K562 (cell line): ENCODE measurements at regions not wholly inside any gene's neighbourhood (a gene's known extent, or its start where the extent isn't known, plus 50 kb on each side); places are given as distances from the start of the nearest gene placed in this dataset.

ENCODE experiments used
- CBX8 ChIP-seq: fragments of 200-600 bp; sonication (generic); IDR thresholded peaks from 2 replicates; pipeline ENCODE4 v1.6.1; 2012; ENCODE audit warnings: borderline replicate concordance, mixed run types, low read depth, mild to moderate bottlenecking, moderate library complexity, mixed read lengths, low read length, control low read depth, inconsistent platforms; ENCODE audit not compliant: poor library complexity, severe bottlenecking; ENCODE audit errors: extremely low read depth
- DDX20 ChIP-seq: fragments of 450-650 bp; IDR thresholded peaks from 2 replicates; pipeline ENCODE4 v1.6.1; 2016; ENCODE audit warnings: missing genetic modification characterization, low read depth, mild to moderate bottlenecking, missing compliant biosample characterization, moderate library complexity
- KLF16 ChIP-seq: IDR thresholded peaks from 2 replicates; pipeline ENCODE4 v1.6.1; 2016; ENCODE audit warnings: antibody characterized with exemption
- PBX2 ChIP-seq, 2 experiments: IDR thresholded peaks in 1 of 2; conservative IDR thresholded peaks in 1 of 2; 2 replicates each; pipeline ENCODE4 v1.6.1; 2016; ENCODE audit warnings: low read depth in 2 of 2, mild to moderate bottlenecking in 1 of 2, missing compliant biosample characterization in 1 of 2, missing genetic modification characterization in 1 of 2, moderate library complexity in 1 of 2
- RBM15 ChIP-seq: fragments of 200-400 bp; formaldehyde crosslinking; IDR thresholded peaks from 2 replicates; pipeline ENCODE4 v1.6.1; 2018; ENCODE audit warnings: mild to moderate bottlenecking, low read length, moderate library complexity; ENCODE audit not compliant: insufficient read depth
- SRSF3 ChIP-seq: fragments of 200-400 bp; formaldehyde crosslinking; IDR thresholded peaks from 2 replicates; pipeline ENCODE4 v1.6.1; 2016; ENCODE audit warnings: mild to moderate bottlenecking, low read length, moderate library complexity; ENCODE audit not compliant: insufficient read depth
- ZFPM2 ChIP-seq: fragments of 250-450 bp; sonication (Bioruptor Pico); IDR thresholded peaks from 2 replicates; pipeline ENCODE4 v1.5.1; 2022; ENCODE audit warnings: mild to moderate bottlenecking
- ZNF24 ChIP-seq: fragments of 450-650 bp; IDR thresholded peaks from 2 replicates; pipeline ENCODE4 v1.6.1; 2016
- TF ChIP-seq, protein P1 (sequence below): sonication (generic); formaldehyde crosslinking; IDR thresholded peaks from 2 replicates; pipeline ENCODE4 v1.8.0; 2022; ENCODE audit warnings: mild to moderate bottlenecking, missing genetic modification reagents
- TF ChIP-seq, protein P2 (sequence below): fragments of 450-650 bp; IDR thresholded peaks from one replicate; pipeline ENCODE4 v1.6.1; 2018; ENCODE audit warnings: mild to moderate bottlenecking, moderate library complexity; ENCODE audit not compliant: partially characterized antibody
- TF ChIP-seq, protein P3 (sequence below): fragments of 250-450 bp; sonication (Bioruptor Pico); IDR thresholded peaks from 2 replicates; pipeline ENCODE4 v1.8.0; 2022; ENCODE audit warnings: inconsistent platforms
- TF ChIP-seq, protein P4 (sequence below): fragments of 250-450 bp; sonication (Bioruptor Pico); IDR thresholded peaks from 2 replicates; pipeline ENCODE4 v1.4.0; 2020; ENCODE audit warnings: borderline replicate concordance

GRCh38 chr6:160831739-160832138 lies 129.7 kb downstream of the PLG start (continued):
- TF ChIP-seq PBX2 (CRISPR knock-in tag; IDR thresholded peaks at IDR 0.05; ENCODE audit: low read depth) (no peak), PBX2 (tag; conservative IDR thresholded peaks at IDR 0.05; ENCODE audit: low read depth) (no peak), SRSF3 (no peak), ZNF24 (no peak), RBM15 (no peak), KLF16 (no peak), ZFPM2 (no peak), CBX8 (no peak), DDX20 (tag) (no peak)
- TF ChIP-seq, protein P1, sequence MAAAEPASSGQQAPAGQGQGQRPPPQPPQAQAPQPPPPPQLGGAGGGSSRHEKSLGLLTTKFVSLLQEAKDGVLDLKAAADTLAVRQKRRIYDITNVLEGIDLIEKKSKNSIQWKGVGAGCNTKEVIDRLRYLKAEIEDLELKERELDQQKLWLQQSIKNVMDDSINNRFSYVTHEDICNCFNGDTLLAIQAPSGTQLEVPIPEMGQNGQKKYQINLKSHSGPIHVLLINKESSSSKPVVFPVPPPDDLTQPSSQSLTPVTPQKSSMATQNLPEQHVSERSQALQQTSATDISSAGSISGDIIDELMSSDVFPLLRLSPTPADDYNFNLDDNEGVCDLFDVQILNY (CRISPR knock-in tag), result no peak
- TF ChIP-seq, protein P2, sequence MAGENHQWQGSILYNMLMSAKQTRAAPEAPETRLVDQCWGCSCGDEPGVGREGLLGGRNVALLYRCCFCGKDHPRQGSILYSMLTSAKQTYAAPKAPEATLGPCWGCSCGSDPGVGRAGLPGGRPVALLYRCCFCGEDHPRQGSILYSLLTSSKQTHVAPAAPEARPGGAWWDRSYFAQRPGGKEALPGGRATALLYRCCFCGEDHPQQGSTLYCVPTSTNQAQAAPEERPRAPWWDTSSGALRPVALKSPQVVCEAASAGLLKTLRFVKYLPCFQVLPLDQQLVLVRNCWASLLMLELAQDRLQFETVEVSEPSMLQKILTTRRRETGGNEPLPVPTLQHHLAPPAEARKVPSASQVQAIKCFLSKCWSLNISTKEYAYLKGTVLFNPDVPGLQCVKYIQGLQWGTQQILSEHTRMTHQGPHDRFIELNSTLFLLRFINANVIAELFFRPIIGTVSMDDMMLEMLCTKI, result no peak
- TF ChIP-seq, protein P3, sequence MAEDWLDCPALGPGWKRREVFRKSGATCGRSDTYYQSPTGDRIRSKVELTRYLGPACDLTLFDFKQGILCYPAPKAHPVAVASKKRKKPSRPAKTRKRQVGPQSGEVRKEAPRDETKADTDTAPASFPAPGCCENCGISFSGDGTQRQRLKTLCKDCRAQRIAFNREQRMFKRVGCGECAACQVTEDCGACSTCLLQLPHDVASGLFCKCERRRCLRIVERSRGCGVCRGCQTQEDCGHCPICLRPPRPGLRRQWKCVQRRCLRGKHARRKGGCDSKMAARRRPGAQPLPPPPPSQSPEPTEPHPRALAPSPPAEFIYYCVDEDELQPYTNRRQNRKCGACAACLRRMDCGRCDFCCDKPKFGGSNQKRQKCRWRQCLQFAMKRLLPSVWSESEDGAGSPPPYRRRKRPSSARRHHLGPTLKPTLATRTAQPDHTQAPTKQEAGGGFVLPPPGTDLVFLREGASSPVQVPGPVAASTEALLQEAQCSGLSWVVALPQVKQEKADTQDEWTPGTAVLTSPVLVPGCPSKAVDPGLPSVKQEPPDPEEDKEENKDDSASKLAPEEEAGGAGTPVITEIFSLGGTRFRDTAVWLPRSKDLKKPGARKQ, result no peak
- TF ChIP-seq, protein P4, sequence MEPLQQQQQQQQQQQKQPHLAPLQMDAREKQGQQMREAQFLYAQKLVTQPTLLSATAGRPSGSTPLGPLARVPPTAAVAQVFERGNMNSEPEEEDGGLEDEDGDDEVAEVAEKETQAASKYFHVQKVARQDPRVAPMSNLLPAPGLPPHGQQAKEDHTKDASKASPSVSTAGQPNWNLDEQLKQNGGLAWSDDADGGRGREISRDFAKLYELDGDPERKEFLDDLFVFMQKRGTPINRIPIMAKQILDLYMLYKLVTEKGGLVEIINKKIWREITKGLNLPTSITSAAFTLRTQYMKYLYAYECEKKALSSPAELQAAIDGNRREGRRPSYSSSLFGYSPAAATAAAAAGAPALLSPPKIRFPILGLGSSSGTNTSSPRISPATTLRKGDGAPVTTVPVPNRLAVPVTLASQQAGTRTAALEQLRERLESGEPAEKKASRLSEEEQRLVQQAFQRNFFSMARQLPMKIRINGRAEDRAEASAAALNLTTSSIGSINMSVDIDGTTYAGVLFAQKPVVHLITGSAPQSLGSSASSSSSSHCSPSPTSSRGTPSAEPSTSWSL (CRISPR knock-in tag), result no peak
